ENCODE measurements at regions not wholly inside any gene's neighbourhood (a gene's known extent, or its start where the extent isn't known, plus 50 kb on each side); places are given as distances from the start of the nearest gene placed in this dataset.

DNA sequence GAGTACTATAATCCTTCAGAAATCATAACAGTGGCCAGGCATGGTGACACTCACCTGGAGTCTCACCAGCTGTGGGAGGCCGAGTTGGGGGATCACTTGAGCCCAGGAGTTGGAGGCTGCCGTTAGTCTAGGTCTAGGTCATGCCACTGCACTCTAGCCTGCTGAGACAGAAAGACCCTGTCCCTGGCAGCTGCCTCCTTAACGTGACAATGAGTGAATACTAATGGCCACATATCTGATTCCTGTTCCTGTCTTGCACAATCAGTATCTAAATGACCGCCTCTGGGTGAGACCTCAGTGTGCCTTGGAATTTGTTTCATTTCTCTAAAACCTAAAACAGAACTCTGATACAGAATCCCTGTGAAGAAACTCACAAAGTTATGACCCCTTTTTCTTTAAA is 131.0 kb upstream of the DAB2 start:
- TF ChIP-seq, protein P1, sequence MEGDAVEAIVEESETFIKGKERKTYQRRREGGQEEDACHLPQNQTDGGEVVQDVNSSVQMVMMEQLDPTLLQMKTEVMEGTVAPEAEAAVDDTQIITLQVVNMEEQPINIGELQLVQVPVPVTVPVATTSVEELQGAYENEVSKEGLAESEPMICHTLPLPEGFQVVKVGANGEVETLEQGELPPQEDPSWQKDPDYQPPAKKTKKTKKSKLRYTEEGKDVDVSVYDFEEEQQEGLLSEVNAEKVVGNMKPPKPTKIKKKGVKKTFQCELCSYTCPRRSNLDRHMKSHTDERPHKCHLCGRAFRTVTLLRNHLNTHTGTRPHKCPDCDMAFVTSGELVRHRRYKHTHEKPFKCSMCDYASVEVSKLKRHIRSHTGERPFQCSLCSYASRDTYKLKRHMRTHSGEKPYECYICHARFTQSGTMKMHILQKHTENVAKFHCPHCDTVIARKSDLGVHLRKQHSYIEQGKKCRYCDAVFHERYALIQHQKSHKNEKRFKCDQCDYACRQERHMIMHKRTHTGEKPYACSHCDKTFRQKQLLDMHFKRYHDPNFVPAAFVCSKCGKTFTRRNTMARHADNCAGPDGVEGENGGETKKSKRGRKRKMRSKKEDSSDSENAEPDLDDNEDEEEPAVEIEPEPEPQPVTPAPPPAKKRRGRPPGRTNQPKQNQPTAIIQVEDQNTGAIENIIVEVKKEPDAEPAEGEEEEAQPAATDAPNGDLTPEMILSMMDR (conservative IDR thresholded peaks at IDR 0.05; ENCODE audit: low read depth, low read length) = no peak
- TF ChIP-seq EZH2 (IDR thresholded peaks at IDR 0.05; ENCODE audit: low read length, unreplicated experiment) (no peak), EZH2phosphoT487 (IDR thresholded peaks at IDR 0.05; ENCODE audit: borderline replicate concordance, low read length) (no peak)
